Gastrocnemius medialis (tissue), 4 donors: ENCODE measurements at regions not wholly inside any gene's neighbourhood (a gene's known extent, or its start where the extent isn't known, plus 50 kb on each side); places are given as distances from the start of the nearest gene placed in this dataset.

Experiments used
- ATAC-seq, 2 donors: fragments of 150-250 bp; one replicate each; pipeline ENCODE4 v1.9.1; 2016
- DNase-seq, 2 donors: peaks; one replicate each; pipeline ENCODE4 v3.0.0-alpha.2; 2019
- H3K27ac ChIP-seq, 4 donors: fragments of 200-600 bp; sonication (generic); 1 replicate in 1 of 4; 2 replicates in 3 of 4; pipeline ENCODE4 v1.5.1; 2016 to 2018; ENCODE audit warnings: mild to moderate bottlenecking in 2 of 4, moderate library complexity in 1 of 4
- H3K27me3 ChIP-seq, 3 donors: fragments of 200-600 bp; sonication (generic) in 2 of 3; 1 replicate in 1 of 3; 2 replicates in 2 of 3; pipeline versions ENCODE4 v1.5.1 to v1.6.0; 2016 to 2019; ENCODE audit warnings: mild to moderate bottlenecking in 1 of 3, moderate library complexity in 1 of 3
- H3K36me3 ChIP-seq, 2 donors: fragments of 200-600 bp; sonication (generic) in 1 of 2; one replicate each; pipeline ENCODE4 v1.5.1; 2017 to 2018
- H3K4me1 ChIP-seq, 2 donors: fragments of 200-600 bp; sonication (generic) in 1 of 2; one replicate each; pipeline ENCODE4 v1.5.1; 2016 to 2017; ENCODE audit warnings: mild to moderate bottlenecking in 2 of 2
- H3K4me3 ChIP-seq, 4 donors: fragments of 200-600 bp; sonication (generic) in 3 of 4; 1 replicate in 1 of 4; 2 replicates in 3 of 4; pipeline ENCODE4 v1.5.1; 2016 to 2019; ENCODE audit warnings: mild to moderate bottlenecking in 2 of 4
- H3K9me3 ChIP-seq, 3 donors: fragments of 200-600 bp; sonication (generic) in 2 of 3; 1 replicate in 1 of 3; 2 replicates in 2 of 3; pipeline ENCODE4 v1.5.1; 2016 to 2019
- CTCF ChIP-seq, 5 experiments: fragments of 450-650 bp in 3 of 5; fragments of 200-600 bp in 2 of 5; sonication (generic) in 2 of 5; IDR thresholded peaks in 4 of 5; conservative IDR thresholded peaks in 1 of 5; 1 replicate in 4 of 5; 2 replicates in 1 of 5; pipeline ENCODE4 v1.5.1; 2016 to 2019; ENCODE audit warnings: antibody characterized with exemption in 5 of 5, mild to moderate bottlenecking in 3 of 5, moderate library complexity in 3 of 5
- POLR2A ChIP-seq, 2 donors: fragments of 450-650 bp; IDR thresholded peaks; one replicate each; pipeline ENCODE4 v1.6.1; 2017; ENCODE audit warnings: antibody characterized with exemption in 2 of 2, mild to moderate bottlenecking in 2 of 2, moderate library complexity in 2 of 2
- in situ Hi-C, 4 donors: fragments of 200-750 bp; cut with MboI; loops; one replicate each; pipeline versions ENCODE4 v1.15.0 to v1.8.0; 2017; ENCODE audit warnings: low sequenced_read_pairs in 4 of 4
- intact Hi-C: fragments of 100-400 bp; cut with DNase I; formaldehyde crosslinking; loops from one replicate; pipeline ENCODE4 v1.15.1; 2023; ENCODE audit warnings: low total_unique reads

- Histone ChIP-seq H3K4me1 (no peaks in the 10 kb centered on the region), H3K9me3 (no peaks in the 10 kb centered on the region), H3K4me3 (no peak overlapping the region), H3K27ac (no peak overlapping the region), H3K36me3 (no peaks in the 10 kb centered on the region), H3K27me3 (no peaks in the 10 kb centered on the region)
- in situ Hi-C loops = no loop called here
- DNase-seq (no peak), ATAC-seq (no peak)
- intact Hi-C loops = no loop called here
- no peak for TF ChIP-seq CTCF (IDR thresholded peaks at IDR 0.05 in 4 of 5, conservative IDR thresholded peaks at IDR 0.05 in 1 of 5)
- no peak for TF ChIP-seq POLR2A (IDR thresholded peaks at IDR 0.05)
Observed at GRCh38 chr5:4001004-4001403, 405.4 kb downstream of the IRX1 start.

GRCh38 chr5:4001758-4002533, 406.3 kb downstream of the IRX1 start:
- Histone ChIP-seq H3K36me3 (no peaks in the 10 kb centered on the region), H3K27me3 (no peaks in the 10 kb centered on the region), H3K4me1 (no peaks in the 10 kb centered on the region), H3K9me3 (no peaks in the 10 kb centered on the region), H3K27ac (no peak overlapping the region), H3K4me3 (no peak overlapping the region)
- TF ChIP-seq POLR2A (IDR thresholded peaks at IDR 0.05) (no peak), CTCF (IDR thresholded peaks at IDR 0.05 in 4 of 5, conservative IDR thresholded peaks at IDR 0.05 in 1 of 5) (no peak)
- in situ Hi-C loops = no loop called here
- intact Hi-C loops = no loop called here
- DNase-seq = no peak
- ATAC-seq = no peak

- no peak overlapping the region for H3K4me3 ChIP-seq
- TF ChIP-seq CTCF (IDR thresholded peaks at IDR 0.05 in 4 of 5, conservative IDR thresholded peaks at IDR 0.05 in 1 of 5) (no peak), POLR2A (IDR thresholded peaks at IDR 0.05) (no peak)
- no peaks in the 10 kb centered on the region for H3K27me3 ChIP-seq
- H3K4me1 ChIP-seq = no peaks in the 10 kb centered on the region
- no peak for DNase-seq
- intact Hi-C loops = no loop called here
- ATAC-seq = no peak
- no peak overlapping the region for H3K27ac ChIP-seq
- H3K9me3 ChIP-seq = no peaks in the 10 kb centered on the region
- in situ Hi-C loops = no loop called here
- no peaks in the 10 kb centered on the region for H3K36me3 ChIP-seq
Observed at GRCh38 chr5:4005335-4005734, 409.7 kb downstream of the IRX1 start.

- TF ChIP-seq CTCF (IDR thresholded peaks at IDR 0.05 in 4 of 5, conservative IDR thresholded peaks at IDR 0.05 in 1 of 5) = no peak
- no peak for TF ChIP-seq POLR2A (IDR thresholded peaks at IDR 0.05)
- ATAC-seq = no peak
- no peak for DNase-seq
- intact Hi-C loops (no loop called here), in situ Hi-C loops (no loop called here)
- Histone ChIP-seq H3K27ac (no peak overlapping the region), H3K4me3 (no peak overlapping the region), H3K9me3 (no peaks in the 10 kb centered on the region), H3K36me3 (no peaks in the 10 kb centered on the region), H3K27me3 (no peaks in the 10 kb centered on the region), H3K4me1 (no peaks in the 10 kb centered on the region)
Observed at GRCh38 chr5:4007001-4007400, 411.4 kb downstream of the IRX1 start.

DNA sequence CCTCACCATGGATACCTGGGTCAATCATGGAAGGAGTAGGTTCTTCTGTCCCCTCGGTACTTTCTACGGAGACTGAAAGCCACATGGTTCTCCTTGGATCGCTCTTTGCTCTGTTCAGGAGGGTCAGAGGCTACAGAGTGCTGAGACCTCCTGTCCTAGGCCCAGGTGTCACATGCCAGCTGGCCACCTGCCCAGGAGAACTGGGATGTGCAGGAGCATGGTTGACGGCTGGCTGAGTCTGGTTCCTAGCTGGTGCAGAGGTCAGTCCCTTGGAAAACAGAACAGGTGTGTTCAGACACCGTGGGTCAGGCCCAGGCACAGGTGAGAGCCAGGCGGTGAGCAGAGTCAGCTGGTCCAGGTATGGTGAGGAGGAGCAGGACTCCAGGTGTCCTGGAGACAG, 416.3 kb downstream of the IRX1 start:
- no peak for DNase-seq
- H3K36me3 ChIP-seq = no peaks in the 10 kb centered on the region
- no peaks in the 10 kb centered on the region for H3K27me3 ChIP-seq
- in situ Hi-C loops = no loop called here
- no peaks in the 10 kb centered on the region for H3K9me3 ChIP-seq
- ATAC-seq = no peak
- no peak overlapping the region for H3K27ac ChIP-seq
- intact Hi-C loops = no loop called here
- H3K4me1 ChIP-seq = no peaks in the 10 kb centered on the region
- no peak for TF ChIP-seq POLR2A (IDR thresholded peaks at IDR 0.05)
- no peak for TF ChIP-seq CTCF (IDR thresholded peaks at IDR 0.05 in 4 of 5, conservative IDR thresholded peaks at IDR 0.05 in 1 of 5)
- H3K4me3 ChIP-seq = no peak overlapping the region
